Left cardiac atrium (tissue), 4 donors: ENCODE measurements at regions not wholly inside any gene's neighbourhood (a gene's known extent, or its start where the extent isn't known, plus 50 kb on each side); places are given as distances from the start of the nearest gene placed in this dataset.

Source experiments
- ATAC-seq, 2 donors: fragments of 200-7000 bp; cut with Tn5 transposase; one replicate each; pipeline ENCODE4 v1.9.1; 2020; ENCODE audit warnings: mild to moderate bottlenecking in 2 of 2, moderate library complexity in 2 of 2
- DNase-seq: peaks from one replicate; pipeline ENCODE4 v3.0.0-alpha.2; 2020
- intact Hi-C, 2 donors: fragments of 100-400 bp; cut with DNase I; formaldehyde crosslinking; loops; one replicate each; pipeline versions ENCODE4 v1.14.1 to v1.15.1; 2022 to 2023
- donor health status: DM: no; HTN: yes; CAD: no.
- donor health status: DM: no; HTN: yes; CAD: no; lungs with severe emphysema.
- donor health status: DM: yes; HTN: yes; CAD: no.
- donor health status: Dilated cardiomyopathy.

DNA sequence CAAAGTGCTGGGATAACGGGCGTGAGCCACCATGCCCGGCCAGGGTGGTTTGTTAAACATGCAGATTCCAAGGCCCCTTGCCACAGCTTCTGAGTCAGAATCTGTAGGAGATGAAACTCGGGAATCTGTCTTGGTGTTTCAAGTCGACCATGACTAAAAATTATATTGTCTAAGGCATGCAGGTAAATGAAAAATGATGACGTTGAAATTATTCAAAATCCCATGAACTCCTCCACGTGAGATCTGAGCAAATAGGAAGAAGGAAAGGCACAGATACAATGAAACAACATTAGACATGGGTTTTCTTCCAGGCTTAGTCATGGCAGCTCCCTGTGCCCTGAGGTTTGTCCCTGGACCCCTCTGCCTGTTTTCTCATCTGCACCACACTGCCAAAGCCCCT, 172.0 kb upstream of the CMC1 start:
- intact Hi-C loops, result no loop called here
- ATAC-seq (no peak), DNase-seq (no peak)

DNA sequence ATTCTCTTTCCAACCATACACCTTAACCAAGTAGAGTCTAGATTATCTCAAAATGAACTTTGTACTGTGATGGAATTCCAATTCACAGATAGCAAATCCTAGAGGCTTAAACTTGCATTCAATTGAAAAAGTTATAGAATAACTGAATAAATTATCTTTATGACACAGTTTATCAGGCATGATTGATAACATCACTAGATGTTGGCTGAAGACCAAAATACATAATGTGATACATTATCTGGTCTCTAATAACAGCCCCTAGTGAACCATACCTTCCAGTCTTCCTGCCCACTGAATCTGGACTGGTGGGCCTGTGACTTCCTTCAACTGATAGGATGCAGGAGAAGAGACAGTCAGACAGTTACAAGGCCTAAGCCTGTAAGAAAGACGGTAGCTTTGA, 165.2 kb upstream of the CMC1 start:
- intact Hi-C loops, result no loop called here
- DNase-seq (no peak), ATAC-seq (no peak)

DNA sequence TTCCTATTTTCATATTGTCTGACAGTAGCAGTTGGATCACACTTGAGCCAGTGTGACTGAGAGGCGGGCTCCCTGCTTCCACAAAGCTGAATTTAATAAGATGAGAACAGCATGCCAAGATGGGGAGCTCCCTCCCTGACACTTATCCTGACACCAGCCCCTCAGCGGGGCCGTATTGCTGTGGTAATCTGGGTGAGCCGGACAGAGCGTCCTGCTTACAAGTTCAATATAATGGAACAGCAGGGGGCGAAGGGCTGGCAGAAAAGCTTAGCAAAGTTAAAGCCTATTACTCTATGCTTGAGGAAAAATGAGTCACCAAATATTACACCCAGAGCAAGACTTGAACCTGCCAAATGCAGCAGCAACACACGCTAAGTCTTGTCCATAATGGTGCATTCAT, 163.8 kb upstream of the CMC1 start:
- peak in 1 of 2 donors; percentile 66 for ATAC-seq
- DNase-seq, result peak; percentile 58
- intact Hi-C loops, result no loop called here

DNA sequence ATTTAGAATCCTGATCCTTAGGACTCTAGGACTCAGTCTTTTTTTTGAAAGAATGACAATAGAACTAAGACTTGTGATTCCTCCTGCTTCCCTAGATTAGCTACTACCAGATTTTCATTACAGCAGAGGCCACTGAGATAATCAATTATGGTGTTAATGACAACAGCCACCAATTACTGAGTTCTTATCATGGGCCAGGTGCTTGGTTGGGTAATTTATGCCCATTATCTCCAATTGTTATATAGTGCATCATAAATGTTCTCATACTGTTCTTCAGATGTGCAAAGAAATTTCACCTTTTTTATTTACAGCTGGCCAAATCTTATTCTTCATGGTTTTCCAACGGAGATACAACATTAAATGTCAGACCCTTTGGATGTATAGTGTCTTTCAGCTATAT, 162.9 kb upstream of the CMC1 start:
- DNase-seq (no peak), ATAC-seq (no peak)
- intact Hi-C loops, result no loop called here

DNA sequence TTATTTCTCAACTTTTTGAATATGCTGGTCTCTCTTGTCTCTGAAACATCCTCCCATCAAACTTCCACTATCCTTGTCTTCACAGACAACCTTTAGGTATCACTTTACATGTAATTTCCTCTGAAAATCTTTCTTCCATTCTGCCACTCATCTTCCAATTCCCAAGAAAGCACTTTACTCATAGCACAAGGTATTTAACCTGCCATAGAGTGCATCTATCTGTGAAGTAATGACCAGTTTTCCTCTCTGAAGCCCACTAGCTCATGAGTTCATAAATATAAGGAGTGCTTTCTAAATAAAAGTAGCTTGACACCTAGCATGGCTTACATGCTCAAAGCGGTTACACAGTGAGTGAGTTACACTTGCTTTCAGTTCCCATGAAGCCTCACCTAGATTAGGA, 160.7 kb upstream of the CMC1 start:
- ATAC-seq (no peak), DNase-seq (no peak)
- intact Hi-C loops, result no loop called here

DNA sequence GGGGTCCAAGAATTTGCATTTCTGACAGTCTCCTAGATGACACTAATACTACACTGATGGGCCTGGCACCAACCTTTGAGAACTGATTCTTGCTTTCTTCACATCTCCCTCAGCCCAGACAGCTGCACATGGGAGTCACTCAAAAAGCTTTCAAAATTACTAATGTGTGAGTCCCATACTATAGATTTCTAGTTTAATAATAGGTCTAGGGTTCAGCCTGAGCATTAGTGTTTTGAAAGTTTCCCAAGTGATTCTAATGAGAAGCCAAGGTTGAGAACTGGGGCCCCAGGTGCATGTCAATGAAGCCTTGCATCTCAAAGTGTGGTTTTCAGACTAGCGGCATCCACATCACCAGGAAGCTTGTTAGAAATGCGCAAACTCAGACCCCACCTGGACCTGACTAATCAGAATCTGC, 159.9 kb upstream of the CMC1 start:
- intact Hi-C loops, result no loop called here
- no peak for ATAC-seq
- no peak for DNase-seq

DNA sequence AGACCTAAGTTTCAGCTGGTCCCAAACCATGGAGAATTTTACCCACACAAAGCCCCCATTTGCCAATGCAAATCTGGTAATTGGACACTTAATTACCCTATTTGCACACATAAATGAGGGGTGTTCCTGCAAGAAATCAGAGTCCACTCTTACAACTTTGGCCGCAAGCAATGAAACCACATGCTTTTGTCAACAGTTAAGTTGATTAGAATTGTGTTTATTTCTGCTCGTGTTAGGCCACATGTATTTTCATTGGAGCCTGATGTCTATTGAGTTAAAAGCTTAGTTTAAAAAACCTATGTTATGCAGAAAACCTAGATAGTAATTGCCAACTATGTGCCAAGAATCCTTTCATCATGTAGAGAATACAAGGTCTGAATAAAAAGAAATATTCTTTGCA, 153.8 kb upstream of the CMC1 start:
- no peak for ATAC-seq
- no peak for DNase-seq
- intact Hi-C loops, result no loop called here

DNA sequence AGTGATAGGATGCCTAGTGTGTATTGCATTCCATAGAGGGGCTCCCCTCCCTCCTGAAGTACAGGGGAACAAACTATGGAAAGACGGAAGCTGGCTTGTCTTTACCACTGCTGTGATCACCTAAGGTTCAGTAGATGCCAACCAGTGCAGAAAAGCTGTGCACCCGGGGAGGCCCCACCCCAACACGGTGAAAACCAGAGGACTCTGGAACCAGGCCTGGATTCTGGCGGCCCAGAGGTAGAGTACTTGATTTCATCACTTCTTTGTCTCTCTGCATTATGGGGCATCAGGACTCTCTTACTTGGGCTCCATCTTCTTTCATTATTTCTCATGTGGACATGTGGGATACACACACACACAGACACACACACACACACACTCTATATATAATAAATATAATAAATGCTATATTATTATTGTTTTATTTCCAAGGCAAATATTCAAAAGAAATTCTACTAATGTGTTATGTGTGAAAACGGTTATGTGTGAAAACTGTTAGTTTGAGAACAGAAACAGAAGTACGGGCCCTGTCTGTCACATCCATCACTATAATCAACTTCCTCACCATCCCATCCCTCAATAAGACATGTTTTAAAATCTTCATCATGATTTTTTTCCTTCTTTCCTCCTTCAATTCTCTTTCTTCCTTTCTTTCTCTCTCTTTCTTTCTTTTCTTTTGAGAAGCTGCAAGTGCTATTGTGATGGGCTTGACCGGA, 152.4 kb upstream of the CMC1 start:
- ATAC-seq (no peak), DNase-seq (no peak)
- intact Hi-C loops, result no loop called here

DNA sequence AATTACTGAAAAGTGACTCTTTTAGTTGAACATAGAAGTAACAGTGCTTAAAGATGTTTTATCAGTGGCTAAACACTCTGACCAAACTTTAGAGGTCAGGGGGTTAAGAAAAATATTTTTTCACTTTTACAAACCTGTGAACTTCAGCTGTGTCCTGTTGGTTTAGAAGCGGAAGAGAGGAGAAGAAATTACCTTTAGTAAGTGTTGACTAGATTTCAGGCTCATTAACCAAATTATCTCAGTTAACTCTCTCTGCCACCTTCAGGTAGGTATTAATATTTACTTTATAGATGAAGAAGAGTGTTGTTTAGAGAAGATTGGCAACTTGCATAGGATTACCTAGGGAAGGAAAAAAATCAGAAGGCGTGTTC, 151.9 kb upstream of the CMC1 start:
- DNase-seq (no peak), ATAC-seq (no peak)
- intact Hi-C loops, result no loop called here

DNA sequence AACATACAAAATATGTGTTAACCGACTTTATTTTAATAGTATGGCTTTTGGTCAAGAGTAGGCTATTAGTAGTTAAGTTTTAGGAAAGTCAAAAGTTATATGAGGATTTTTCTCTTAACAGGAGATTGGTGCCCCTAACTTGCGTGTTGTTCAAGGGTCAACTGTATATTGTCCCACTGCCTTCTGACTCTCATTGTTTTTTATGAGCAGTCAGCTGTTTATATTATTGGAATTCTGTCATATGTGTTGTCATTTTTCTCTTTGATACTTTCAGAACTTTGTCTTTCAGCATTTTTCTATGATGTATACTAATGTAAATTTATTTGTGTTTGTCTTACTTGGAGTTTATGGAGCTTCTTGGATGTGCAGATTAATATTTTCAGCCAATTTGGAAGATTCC, 142.1 kb upstream of the CMC1 start:
- ATAC-seq, result no peak
- intact Hi-C loops, result no loop called here

DNA sequence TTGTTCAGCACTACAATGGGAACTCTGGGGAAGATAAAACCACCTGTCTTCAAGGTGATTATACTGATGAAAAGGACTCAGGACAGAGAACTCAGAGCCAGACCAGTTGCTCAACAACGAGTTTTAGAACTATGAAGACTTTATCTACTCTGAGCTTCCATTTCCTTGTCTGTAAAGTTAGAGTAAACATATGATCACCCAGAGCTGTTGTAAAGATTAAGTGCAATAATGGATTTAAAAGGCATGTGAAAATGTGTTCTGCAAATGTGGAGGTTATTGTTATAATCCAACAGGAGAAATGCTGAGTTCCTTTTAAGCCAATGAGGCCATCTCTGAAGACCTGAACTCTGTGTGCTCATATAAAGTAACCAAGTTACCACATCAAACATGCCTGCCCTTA, 139.7 kb upstream of the CMC1 start:
- ATAC-seq (no peak), DNase-seq (no peak)
- intact Hi-C loops, result no loop called here

More for the DNA sequence above, 142.1 kb upstream of the CMC1 start:
- no peak for DNase-seq

DNA sequence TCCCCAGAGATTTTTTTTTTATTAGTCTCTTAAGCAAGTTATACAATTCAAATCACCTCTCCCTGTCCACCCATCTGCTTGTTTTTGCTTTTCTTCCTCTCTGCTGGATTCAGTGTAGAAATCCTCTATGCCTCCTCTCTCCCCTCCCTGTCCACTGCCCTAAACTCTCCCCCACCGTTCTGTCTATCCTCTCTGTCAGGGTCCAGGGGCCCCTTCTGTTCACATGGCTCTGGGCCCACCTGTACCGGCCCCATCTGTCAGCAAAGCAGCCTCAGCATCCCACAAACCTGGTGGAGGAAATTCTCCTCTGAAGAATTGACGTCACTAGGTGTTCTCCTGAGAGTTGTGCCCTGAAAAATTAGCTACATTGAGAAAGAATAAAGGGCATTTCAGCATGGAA, 137.6 kb upstream of the CMC1 start:
- ATAC-seq (no peak), DNase-seq (no peak)
- intact Hi-C loops, result no loop called here

DNA sequence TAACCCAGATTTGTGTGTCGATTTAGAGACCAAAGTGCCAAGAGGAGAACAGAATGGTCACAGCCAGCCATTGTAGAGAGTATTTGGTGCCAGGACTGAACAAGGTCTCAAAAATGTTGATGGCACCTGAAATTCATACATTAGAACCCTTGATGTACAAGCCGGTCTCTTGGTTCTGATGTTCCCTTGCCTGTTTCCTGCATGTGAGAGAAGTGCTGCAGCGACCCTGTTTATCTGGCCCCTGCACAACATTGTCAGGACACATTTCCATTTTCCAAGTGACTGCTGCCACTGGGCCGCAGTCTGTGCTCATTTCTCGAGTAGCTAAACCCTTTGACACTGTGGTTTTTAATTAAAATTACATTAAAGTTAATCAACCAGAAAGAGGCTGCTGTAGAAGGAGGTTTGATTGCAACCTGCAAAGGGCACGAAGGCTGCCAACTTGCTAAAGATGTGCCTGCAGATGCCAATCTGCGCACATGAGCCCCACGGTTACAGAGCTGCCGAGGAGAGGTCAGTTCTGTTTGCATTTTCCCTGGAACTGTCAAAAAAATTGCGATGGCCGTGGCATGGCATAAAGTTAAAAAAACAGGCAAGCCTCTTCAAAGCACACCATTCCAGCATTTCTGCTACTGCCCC, 136.4 kb upstream of the CMC1 start:
- intact Hi-C loops, result no loop called here
- ATAC-seq (no peak), DNase-seq (no peak)

DNA sequence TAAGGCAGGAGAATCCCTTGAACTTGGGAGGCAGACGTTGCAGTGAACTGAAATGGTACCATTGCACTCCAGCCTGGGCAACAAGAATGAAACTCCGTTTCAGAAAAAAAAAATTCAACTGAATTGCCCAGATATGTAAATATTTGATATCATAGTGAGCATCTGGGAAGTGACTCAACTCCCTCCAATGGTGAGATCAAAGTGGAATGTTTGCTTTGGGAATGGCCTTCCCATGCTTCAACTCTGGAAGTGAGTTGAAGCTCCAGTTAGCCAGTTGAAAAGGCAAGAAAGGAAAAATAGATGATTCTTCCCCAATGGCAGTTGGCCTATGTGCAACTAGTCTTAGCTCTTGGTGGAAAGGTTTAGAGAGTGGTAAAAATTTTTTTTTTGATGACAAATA, 131.6 kb upstream of the CMC1 start:
- no peak for DNase-seq
- intact Hi-C loops, result no loop called here
- no peak for ATAC-seq

DNA sequence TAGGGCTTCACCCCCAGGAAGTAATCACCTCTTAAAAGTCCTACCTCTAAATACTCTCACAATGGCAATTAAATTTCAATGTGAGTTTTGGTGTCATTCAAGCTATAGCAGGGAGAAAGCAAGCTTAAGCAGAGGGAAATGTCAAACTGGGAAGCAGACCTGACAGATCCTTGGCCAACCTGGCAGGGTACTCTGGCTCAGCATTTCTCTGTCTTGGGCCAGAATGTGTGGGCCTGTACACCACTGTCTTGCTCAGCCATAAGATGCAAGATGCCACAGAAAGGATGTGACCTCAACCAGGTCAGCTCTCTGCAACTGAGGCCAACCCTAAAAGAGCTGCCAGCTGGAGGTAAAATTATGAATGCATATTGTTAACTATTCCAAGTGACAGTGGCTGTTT, 130.6 kb upstream of the CMC1 start:
- DNase-seq (no peak), ATAC-seq (no peak)
- intact Hi-C loops, result no loop called here

DNA sequence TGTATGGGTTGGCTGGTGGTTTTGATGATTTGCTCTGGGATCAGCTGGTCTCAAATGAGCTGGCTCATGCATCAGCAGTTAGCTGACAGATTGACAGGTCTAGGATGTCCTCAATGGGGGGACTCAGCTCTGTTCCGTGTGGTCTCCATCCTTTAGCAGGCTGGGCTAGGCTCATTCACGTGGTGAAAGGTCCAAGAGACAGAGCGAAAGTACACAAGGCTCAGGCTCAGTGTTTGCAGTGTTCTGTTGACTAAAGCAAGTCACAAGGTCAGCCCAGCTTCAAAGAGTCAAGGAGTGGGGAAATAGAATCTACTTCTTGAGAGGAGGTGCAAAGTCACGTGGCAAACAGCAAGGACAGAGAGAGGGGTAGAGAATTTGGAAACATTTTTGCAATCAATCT, 126.5 kb upstream of the CMC1 start:
- DNase-seq (no peak), ATAC-seq (no peak)
- intact Hi-C loops, result no loop called here

DNA sequence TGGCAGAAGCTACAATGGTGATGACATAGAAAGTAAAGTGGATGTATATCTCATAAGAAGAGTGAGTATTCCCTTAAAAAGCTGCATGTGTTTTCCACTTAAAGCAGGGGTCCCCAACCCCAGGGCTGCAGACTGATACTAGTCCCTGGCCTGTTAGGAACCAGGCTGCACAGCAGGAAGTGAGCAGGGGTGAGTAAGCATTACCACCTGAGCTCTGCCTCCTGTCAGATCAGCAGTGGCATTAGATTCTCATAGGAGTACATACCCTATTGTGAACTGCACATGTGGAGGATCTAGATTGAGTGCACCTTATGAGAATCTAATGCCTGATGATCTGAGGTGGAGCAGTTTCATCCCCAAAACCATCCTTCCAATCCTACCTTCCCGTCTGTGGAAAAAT, 126.1 kb upstream of the CMC1 start:
- DNase-seq, result no peak
- intact Hi-C loops, result no loop called here
- ATAC-seq, result no peak

DNA sequence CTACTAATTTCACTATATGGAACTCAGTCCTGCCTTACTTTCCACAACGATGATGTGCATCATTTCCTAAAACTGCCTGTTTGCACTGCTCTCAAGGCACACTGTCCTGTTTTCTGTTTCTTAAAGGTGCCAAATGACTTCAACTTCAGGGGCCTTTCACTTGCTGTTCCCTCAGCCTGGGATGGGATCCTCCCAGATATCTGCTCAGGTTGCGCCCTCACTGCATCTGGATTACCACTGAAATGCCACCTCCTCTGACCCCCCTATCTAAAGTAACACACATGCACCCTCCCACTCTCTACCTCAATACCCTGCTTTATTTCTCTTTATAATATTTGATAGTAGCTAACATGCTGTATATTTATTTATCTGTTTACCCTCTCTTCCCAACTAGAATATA, 123.8 kb upstream of the CMC1 start:
- ATAC-seq (no peak), DNase-seq (no peak)
- intact Hi-C loops, result no loop called here

DNA sequence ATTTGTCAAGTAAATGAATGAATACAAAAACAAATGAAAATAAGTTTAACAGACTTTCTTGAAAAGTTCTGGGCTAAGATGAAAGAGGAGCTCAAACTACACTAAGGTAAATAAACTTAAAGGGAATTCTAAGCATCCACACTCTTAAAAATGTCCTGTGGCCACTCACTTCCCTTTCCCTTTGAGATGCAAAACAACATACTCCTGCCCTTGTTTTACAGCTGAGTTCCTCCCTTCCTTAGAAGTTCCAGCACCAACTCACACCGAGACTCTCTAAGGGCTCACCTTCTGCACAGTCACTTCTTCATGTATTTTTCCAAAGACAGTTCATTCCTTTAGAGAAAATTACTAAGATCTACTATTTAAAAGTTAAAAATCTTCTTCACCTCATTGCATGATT, 123.3 kb upstream of the CMC1 start:
- intact Hi-C loops, result no loop called here
- ATAC-seq (no peak), DNase-seq (no peak)

DNA sequence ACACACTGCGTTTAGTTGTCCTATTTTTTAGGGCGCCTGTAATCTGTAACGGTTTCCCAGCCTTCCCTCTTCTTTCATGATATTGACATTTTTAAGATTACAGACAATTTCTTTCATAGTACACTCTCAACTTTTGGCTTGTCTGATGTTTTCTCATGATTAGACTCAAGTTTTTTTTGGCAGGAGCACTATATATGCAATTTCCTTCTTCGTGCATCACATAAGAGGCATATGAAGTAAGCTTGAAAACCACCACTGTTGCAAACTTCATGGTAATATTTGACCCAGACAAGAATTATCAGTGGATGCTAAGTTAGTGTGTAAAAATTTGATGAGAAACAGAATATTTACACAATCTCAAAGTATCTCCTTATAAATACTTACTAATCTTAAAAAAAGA, 119.2 kb upstream of the CMC1 start:
- ATAC-seq (peak; percentile 23 to 57), DNase-seq (no peak)
- intact Hi-C loops, result no loop called here

DNA sequence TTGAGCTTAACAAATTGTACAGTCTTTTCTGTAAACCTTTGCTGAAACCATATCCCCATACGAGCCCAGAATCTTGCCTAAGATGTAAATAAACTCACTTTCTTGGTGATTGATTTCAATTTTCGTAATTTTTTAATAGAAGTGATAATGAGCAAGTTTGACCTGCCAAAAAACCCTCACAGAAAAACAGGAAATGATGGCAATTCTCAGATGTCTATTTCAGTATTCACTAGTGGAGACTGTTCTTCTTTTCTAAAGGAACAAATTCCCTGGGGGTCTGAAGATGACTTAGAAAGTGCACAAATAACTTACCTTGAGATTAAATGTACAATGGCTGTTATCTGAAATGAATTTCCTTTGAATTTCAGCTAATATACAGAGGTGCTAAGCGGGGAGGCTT, 116.5 kb upstream of the CMC1 start:
- DNase-seq (no peak), ATAC-seq (no peak)
- intact Hi-C loops, result no loop called here

DNA sequence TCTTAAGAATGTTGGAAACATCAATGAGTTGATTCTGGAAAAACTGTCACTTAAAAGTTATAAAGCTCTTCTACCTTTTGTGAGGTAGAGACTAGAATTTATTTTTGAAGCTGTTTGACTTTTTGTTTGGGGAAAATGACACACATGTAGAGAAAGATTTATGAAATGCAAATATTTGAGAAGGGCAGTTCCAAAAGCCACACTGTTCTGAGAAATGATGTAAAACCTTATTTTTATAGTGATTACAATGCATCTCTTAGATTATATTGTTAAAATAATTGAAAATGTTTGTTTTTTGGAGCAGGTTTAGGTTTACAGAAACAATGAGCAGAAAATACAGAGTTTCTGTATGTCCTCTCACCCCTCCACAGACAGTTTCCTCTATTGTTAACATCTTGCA, 116.1 kb upstream of the CMC1 start:
- intact Hi-C loops, result no loop called here
- DNase-seq (no peak), ATAC-seq (no peak)
